GM21529 (cell line): ENCODE measurements at regions not wholly inside any gene's neighbourhood (a gene's known extent, or its start where the extent isn't known, plus 50 kb on each side); places are given as distances from the start of the nearest gene placed in this dataset.
"Not testable (repeated sequence)": the region's sequence is repeated elsewhere in the genome, so short reads cannot be mapped to it uniquely, and the experiment has no call there.

Experiments used
- ATAC-seq: cut with Tn5 transposase; IDR thresholded peaks from one replicate; pipeline ENCODE4 v1.9.1; 2021; ENCODE audit not compliant: unreplicated experiment

- ATAC-seq = no peak
Measured at GRCh38 chr4:154035341-154035740, 246.5 kb upstream of the SFRP2 start.

- no peak for ATAC-seq
Measured at GRCh38 chr4:154033921-154034320, 245.0 kb upstream of the SFRP2 start.

DNA sequence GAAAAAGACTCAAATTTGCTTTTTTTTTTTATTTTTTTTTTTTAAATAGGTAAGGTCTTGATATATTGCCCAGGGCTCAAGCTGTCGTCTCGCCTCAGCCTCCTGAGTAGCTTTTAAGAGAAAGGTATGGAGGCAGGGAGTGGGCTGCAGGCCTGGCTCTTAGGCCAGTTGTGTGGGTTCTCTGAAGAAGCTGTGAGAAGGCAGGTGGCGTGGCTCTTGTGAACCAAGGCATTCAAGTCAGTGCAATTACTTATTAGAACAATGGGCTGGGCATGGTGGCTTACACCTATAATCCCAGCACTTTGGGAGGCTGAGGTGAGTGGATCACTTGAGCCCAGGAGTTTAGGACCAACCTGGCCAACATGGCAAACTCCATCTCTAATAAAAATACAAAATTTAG, 244.0 kb upstream of the SFRP2 start:
- no peak for ATAC-seq

DNA sequence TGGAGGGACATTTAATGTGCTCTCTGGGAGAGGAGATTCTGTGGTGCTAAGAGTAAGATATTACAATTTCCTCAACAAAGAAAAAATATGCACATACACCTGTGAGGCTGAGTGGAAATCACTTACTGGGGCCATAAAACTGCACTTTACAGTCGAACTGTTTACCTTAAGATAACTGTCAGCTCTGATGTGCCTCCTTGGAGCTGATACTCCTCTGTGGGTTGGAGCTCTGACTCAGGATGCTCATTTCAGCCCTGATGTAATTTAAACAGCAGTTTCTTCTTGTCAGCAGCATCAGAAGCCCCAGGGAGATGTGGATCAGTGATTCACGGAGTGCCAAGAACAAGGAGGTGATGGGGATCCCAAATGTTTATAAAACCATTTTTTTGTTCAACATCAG, 241.9 kb upstream of the SFRP2 start:
- ATAC-seq = no peak

DNA sequence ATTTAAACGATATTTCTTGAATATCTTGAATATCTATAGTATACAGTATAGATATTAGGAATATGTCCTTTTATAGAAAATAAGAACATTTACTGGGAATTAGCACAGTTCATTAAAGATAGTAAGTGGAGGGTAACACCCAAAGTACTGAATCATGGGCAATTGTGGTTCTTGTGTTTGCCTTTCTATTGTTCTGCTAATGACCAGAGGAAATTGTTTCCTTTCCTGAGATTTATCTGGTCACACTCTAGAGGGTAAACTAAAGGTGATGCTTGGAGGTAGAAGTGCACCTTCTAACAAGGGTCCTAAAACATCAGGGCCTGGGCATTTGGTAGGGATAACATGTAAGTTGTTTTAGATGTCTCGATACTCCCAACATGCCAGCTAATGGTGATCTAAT, 241.3 kb upstream of the SFRP2 start:
- ATAC-seq = no peak

GRCh38 chr4:154029171-154029570, 240.3 kb upstream of the SFRP2 start:
- no peak for ATAC-seq

DNA sequence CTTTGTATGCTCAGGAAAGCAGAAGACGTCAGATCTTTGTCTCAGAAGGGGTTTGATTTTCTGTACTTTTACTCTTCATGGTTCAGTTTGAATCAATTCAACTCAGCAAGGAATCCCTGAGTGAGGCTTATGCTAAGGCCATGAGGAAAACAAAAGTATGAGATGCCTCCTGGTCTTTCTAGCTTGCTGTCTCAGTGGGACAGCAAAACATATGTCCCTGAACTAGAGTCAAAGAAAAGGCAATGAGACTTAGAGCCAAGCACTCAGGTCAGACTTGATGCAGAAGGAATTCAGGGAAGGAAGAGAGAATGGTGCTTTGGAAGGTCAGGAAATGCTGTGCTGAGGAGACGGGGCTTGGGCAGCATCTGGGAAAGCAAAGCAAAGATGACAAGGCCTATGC, 236.2 kb upstream of the SFRP2 start:
- no peak for ATAC-seq

DNA sequence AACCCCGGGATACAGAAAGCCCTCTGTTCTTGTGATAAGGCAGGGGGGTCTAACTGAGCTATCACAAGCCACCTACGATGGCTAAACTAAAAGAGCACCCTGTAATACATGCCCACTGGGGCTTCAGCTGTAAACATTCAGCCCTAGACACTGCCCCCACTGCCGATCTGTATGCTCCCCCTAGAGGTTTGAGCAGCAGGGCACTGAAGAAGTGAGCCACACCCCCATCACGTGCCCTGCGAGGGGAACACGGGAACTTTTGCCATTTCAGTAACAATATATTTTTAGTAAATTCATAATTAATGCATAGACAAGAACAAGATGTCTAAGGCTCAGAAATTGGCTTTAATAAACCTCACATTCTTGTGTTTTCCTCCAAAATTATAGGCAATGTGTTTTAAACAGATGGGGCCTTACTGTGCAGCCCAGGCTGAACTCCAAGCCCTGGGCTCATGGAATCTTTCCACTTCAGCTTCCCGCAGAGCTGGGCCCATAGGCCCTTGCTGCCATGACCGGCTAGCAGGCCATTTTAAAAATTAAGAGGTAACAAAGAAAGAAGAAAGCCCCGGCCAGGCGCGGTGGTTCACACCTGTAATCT, 235.3 kb upstream of the SFRP2 start:
- ATAC-seq = no peak

DNA sequence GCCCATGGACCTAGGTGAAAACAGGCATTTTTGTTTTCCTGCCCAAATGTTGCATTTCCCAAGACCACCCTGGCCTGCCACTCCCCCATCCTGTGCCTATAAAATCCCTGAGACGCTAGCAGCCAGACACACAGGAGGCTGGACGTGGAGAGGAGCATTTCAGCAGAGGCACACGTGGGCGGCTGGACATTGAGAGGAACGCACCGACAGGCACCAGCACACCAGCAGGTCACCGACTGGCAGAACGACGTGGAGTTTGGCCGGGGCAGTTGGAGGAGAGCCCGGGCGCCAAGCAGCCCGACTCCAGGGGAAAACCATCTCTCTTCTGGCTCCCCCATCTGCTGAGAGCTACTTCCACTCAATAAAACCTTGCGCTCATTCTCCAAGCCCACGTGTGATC, 234.8 kb upstream of the SFRP2 start:
- ATAC-seq = not testable (repeated sequence)

GRCh38 chr4:154019811-154020210, 230.9 kb upstream of the SFRP2 start:
- ATAC-seq = no peak

DNA sequence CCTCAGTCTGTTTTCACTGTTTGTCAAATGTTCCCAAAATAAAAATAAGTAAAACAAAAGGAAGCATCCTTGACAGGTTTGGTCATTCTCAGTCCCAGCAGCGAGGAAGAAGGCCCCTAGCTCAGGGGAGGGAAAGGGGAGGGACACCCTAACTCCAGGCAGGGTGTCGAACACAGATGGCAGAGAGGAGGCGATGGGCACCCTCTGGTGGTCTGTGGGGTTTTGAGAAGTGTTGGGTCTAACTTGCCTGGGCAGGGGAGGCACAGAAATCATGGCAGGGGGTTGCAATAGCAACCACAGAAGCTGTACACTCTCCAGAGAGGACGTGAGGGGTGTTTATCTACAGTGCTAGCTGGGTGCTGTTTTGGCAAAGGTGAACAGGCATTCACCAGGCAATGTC, 229.8 kb upstream of the SFRP2 start:
- no peak for ATAC-seq

GRCh38 chr4:154015578-154015977, 226.7 kb upstream of the SFRP2 start:
- no peak for ATAC-seq

DNA sequence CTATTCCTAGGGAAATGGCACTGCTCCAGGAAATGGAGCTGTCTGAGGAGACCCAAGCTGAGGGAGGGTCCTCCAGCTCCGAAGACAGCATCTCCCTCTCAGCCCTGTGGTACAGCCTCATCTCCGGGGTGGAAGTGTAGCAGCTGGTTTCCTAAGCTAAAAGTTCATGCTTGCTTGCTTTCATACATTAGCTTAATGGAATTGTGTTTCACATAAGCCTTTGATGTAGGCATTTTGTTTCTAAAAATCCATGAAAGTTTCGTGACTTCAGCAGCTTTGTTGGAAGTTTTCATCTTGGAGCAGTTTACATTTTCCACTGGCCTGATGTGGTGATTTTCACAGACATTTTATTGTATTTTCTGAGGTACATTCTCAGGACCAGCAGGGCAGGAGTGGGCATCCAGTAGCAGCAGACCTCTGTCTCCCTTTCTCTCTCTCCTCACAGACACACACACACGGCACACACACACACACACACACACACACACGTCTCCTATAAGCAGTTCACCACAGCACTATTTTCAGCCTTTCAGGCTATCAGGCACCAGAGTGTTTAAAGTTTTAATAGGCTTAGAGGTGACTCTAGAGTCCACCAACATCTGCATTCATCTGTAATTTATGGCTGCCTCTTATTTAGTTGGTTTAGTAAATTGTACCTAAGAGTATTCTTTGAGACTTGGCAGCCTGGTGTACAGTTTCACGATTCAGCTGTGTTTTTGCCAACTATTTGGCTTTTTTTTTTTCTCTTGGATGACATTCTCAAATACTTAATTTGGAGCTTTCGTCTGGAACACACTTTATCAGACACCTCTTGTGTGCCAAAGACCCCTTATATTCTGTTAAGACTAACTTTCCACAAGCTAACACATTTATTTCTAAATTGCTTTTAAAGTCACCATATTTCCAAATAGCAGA, 225.8 kb upstream of the SFRP2 start:
- no peak for ATAC-seq

- ATAC-seq = no peak
Measured at GRCh38 chr4:154013576-154013975, 224.7 kb upstream of the SFRP2 start.

- no peak for ATAC-seq
Measured at GRCh38 chr4:154010371-154010770, 221.5 kb upstream of the SFRP2 start.

- ATAC-seq = no peak
Measured at GRCh38 chr4:154009788-154010187, 220.9 kb upstream of the SFRP2 start.

GRCh38 chr4:154009191-154009590, 220.3 kb upstream of the SFRP2 start:
- no peak for ATAC-seq

DNA sequence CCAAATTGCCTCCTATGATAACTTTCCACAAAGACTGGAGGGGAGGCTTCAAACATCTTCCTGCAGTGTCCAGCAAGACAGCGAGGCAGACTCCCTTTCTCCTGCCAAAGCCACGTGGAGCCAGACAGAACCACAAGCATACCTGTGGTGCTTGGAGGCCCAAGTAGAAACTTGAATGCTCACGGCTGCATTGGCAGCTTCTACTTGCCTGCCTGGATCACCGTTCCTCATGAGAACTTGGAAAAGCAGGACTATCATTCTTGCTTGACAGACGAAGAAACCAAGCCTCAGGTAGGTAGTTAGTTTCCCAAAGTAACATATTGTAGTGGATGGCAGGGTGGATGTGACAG, 216.3 kb upstream of the SFRP2 start:
- ATAC-seq = no peak

DNA sequence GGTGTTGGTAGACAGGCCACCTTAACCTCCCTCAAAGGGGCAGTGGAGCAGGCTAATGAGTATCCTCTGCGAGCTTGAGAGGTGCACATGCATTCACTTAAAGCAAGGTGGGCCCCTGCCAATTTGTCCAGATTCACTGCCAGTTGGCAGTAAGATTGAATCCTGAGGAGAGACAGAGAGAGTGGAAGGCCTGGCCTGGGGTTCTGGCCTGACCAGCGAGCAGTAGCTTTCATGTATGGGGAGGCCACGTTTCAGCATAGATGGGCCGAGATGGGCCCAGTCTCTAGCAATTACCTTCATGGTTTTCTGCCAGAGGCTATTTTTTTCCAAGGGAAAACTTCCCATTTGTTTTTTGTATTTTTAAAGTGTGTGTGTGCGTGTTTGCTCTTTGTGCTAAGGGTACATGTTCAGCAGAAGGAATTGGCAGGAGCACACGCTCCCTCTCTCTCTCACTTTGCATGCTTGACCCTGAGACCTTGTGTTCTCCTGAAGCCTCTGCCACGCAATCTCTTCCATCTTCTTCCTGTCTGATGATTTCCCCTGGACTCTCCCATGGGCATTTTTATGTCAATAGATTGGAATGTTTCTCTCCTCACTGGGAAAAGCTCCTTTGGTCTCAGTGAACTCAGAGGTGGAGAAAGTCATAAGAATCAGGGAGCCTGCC, 215.8 kb upstream of the SFRP2 start:
- ATAC-seq = no peak

GRCh38 chr4:154004016-154004415, 215.1 kb upstream of the SFRP2 start:
- ATAC-seq = no peak

GRCh38 chr4:154003378-154003777, 214.5 kb upstream of the SFRP2 start:
- ATAC-seq = no peak

DNA sequence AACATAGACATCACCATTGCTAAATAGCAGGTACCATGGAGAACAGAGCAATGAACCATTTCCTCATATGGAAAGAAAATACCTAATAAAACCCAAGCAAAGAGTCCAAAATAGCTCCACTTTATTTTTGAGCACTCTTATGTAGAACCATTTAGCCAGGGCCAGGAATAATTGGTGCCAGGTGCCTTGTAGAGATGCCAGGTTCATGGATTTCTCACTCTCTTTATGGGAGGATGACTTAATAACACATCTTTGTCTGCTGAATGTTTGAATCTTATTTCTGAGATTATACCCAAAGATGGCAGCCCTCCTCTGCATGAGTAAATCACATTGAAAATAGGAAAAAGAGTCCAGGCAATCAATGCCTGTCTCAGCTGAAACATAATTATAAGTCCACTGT, 212.3 kb upstream of the SFRP2 start:
- no peak for ATAC-seq
